HepG2 (cell line): ENCODE measurements at regions not wholly inside any gene's neighbourhood (a gene's known extent, or its start where the extent isn't known, plus 50 kb on each side); places are given as distances from the start of the nearest gene placed in this dataset.

Source experiments
- ATAC-seq: fragments of 200-7000 bp; cut with Tn5 transposase; 3 replicates; pipeline ENCODE4 v1.9.1; 2020; ENCODE audit warnings: mild to moderate bottlenecking, moderate library complexity
- BruUV-seq: library from RNA; stranded (reverse); fragments of 400-500 nt; replicated peaks from 2 replicates; lab custom pipeline; 2021; lab: Mats Ljungman, UMichigan
- CTCF ChIA-PET: fragments of 300-600 bp; formaldehyde crosslinking; extraction: SDS; loops from one replicate; lab custom pipeline; 2021; ENCODE audit warnings: low total read pairs, inconsistent platforms, low intra/inter-chr PET ratio; lab: Yijun Ruan, JAX
- POLR2A ChIA-PET: fragments of 350-600 bp; sonication (Branson Sonifier 250); formaldehyde crosslinking; loops from one replicate; lab custom pipeline; 2020; ENCODE audit warnings: antibody characterized with exemption, inconsistent platforms; lab: Yijun Ruan, JAX
- DNase-seq: peaks from one replicate; pipeline ENCODE4 v3.0.0-alpha.2; 2015; ENCODE audit warnings: low spot score
- FAIRE-seq: peaks from 3 replicates; lab custom pipeline; 2011; peaks lifted over from hg19 to GRCh38; lab: Jason Lieb, UNC
- H2AFZ ChIP-seq: one replicate; pipeline ENCODE4 v1.6.1; 2011; ENCODE audit warnings: low read length, inconsistent platforms
- H3K27ac ChIP-seq: fragments of 300-600 bp; 3 replicates; pipeline ENCODE4 v1.8.0; 2011; ENCODE audit warnings: mixed run types, mild to moderate bottlenecking, mixed read lengths, low read length, inconsistent platforms; ENCODE audit not compliant: insufficient read depth; ENCODE audit errors: extremely low read length
- H3K27me3 ChIP-seq, 2 experiments: fragments of 200-600 bp in 1 of 2; 2 replicates in 1 of 2; 3 replicates in 1 of 2; pipeline versions ENCODE4 v1.6.0 to v1.8.0; 2011; ENCODE audit warnings: low read length in 2 of 2, mild to moderate bottlenecking in 2 of 2, moderate library complexity in 2 of 2, inconsistent platforms in 1 of 2; ENCODE audit not compliant: insufficient read depth in 2 of 2, control insufficient read depth in 1 of 2
- H3K36me3 ChIP-seq, 2 experiments: fragments of 200-600 bp in 1 of 2; replicated peaks in 1 of 2; 2 replicates in 1 of 2; 3 replicates in 1 of 2; pipeline versions ENCODE4 v1.5.1 to v1.8.0; 2011; ENCODE audit warnings: low read length in 2 of 2, inconsistent platforms in 1 of 2; ENCODE audit not compliant: insufficient read depth in 2 of 2, control insufficient read depth in 1 of 2
- H3K4me1 ChIP-seq: 2 replicates; pipeline ENCODE4 v1.5.1; 2012; ENCODE audit warnings: low read length, inconsistent platforms; ENCODE audit not compliant: insufficient read depth
- H3K4me2 ChIP-seq: 2 replicates; pipeline ENCODE4 v1.6.0; 2011; ENCODE audit warnings: low read depth, low read length, inconsistent platforms
- H3K4me3 ChIP-seq, 3 experiments: fragments of 200-600 bp in 1 of 3; sonication (generic), shearing (Covaris generic) in 1 of 3; replicated peaks in 1 of 3; 2 replicates each; pipeline ENCODE4 v1.5.1; 2011 to 2016; ENCODE audit warnings: low read length in 3 of 3, inconsistent platforms in 2 of 3, low read depth in 2 of 3, mild to moderate bottlenecking in 2 of 3, control low read depth in 1 of 3, mixed read lengths in 1 of 3; ENCODE audit not compliant: insufficient read depth in 1 of 3
- H3K79me2 ChIP-seq: one replicate; pipeline ENCODE4 v1.6.1; 2011; ENCODE audit warnings: low read length, inconsistent platforms; ENCODE audit not compliant: insufficient read depth
- H3K9ac ChIP-seq: 2 replicates; pipeline ENCODE4 v1.6.0; 2011; ENCODE audit warnings: mild to moderate bottlenecking, low read depth, low read length, inconsistent platforms; ENCODE audit not compliant: insufficient read depth
- H3K9me3 ChIP-seq: 2 replicates; pipeline ENCODE4 v1.5.1; 2012; ENCODE audit warnings: mild to moderate bottlenecking, low read length
- H4K20me1 ChIP-seq: 2 replicates; pipeline ENCODE4 v1.6.0; 2011; ENCODE audit warnings: inconsistent platforms, mild to moderate bottlenecking, low read length, moderate library complexity; ENCODE audit not compliant: insufficient read depth
- GMEB1 ChIP-seq: sonication (generic); formaldehyde crosslinking; IDR thresholded peaks from 2 replicates; pipeline ENCODE4 v1.5.1; 2020; ENCODE audit warnings: missing genetic modification reagents, mild to moderate bottlenecking, borderline replicate concordance
- MAFF ChIP-seq: IDR thresholded peaks from 2 replicates; pipeline ENCODE4 v1.6.1; 2011; ENCODE audit warnings: low read depth, low read length, improper control_type of control experiment
- MAFK ChIP-seq, 2 experiments: IDR thresholded peaks in 1 of 2; conservative IDR thresholded peaks in 1 of 2; 2 replicates each; pipeline ENCODE4 v1.6.1; 2011; ENCODE audit warnings: improper control_type of control experiment in 2 of 2, low read length in 2 of 2
- PAWR ChIP-seq: sonication (generic); formaldehyde crosslinking; IDR thresholded peaks from 2 replicates; pipeline ENCODE4 v1.4.0; 2020; ENCODE audit warnings: missing genetic modification reagents, mild to moderate bottlenecking, borderline replicate concordance
- RORA ChIP-seq: sonication (generic); formaldehyde crosslinking; IDR thresholded peaks from 2 replicates; pipeline ENCODE4 v1.5.0; 2020; ENCODE audit warnings: mild to moderate bottlenecking, missing genetic modification reagents, moderate library complexity
- TARDBP ChIP-seq: sonication (generic); formaldehyde crosslinking; IDR thresholded peaks from 2 replicates; pipeline ENCODE4 v1.8.0; 2022; ENCODE audit warnings: mild to moderate bottlenecking, missing genetic modification reagents
- TFE3 ChIP-seq: IDR thresholded peaks from 2 replicates; pipeline ENCODE4 v1.6.1; 2016
- ZNF317 ChIP-seq: sonication (generic); formaldehyde crosslinking; IDR thresholded peaks from 2 replicates; pipeline ENCODE4 v1.5.0; 2020; ENCODE audit warnings: mild to moderate bottlenecking, missing genetic modification reagents
- ZNF343 ChIP-seq: sonication (generic); formaldehyde crosslinking; IDR thresholded peaks from 2 replicates; pipeline ENCODE4 v1.4.0; 2020; ENCODE audit warnings: mild to moderate bottlenecking, missing genetic modification reagents
- ZNF747 ChIP-seq: sonication (generic); formaldehyde crosslinking; IDR thresholded peaks from 2 replicates; pipeline ENCODE4 v1.8.1; 2023; ENCODE audit warnings: missing genetic modification reagents, mild to moderate bottlenecking, borderline replicate concordance
- ZNF776 ChIP-seq: sonication (generic); formaldehyde crosslinking; IDR thresholded peaks from 2 replicates; pipeline ENCODE4 v1.4.0; 2020; ENCODE audit warnings: mild to moderate bottlenecking, missing genetic modification reagents
- WGBS: methylation state at CpG from one replicate; pipeline ENCODE4 v1.1.6; 2017; ENCODE audit warnings: low lambda C conversion rate; 5-methylcytosine and 5-hydroxymethylcytosine counted together
- in situ Hi-C: cut with HindIII; loops from 2 replicates; pipeline ENCODE4 v1.10.0; 2017; ENCODE audit warnings: low pct_unique_long_range_greater_than_20kb; ENCODE audit not compliant: extremely low pct_ligation_motif_present
- intact Hi-C: fragments of 100-400 bp; cut with micrococcal nuclease; formaldehyde crosslinking; loops from one replicate; pipeline ENCODE4 v1.10.0; 2022; ENCODE audit not compliant: unreplicated experiment

- no peaks in the 10 kb centered on the region for H3K36me3 ChIP-seq
- H3K27ac ChIP-seq: no peak overlapping the region
- 0 out of 5 replicates have a peak, but pooled peaks cover 0 to 1% of the 10 kb centered on the region in 2 experiments for H3K27me3 ChIP-seq
- 23% methylated on average over 2 of the region's 2 CpGs for WGBS
- DNase-seq: no peak
- no peak overlapping the region for H3K9ac ChIP-seq
- intact Hi-C loops: no loop called here
- TF ChIP-seq MAFK (conservative IDR thresholded peaks at IDR 0.05 in 1 of 2, IDR thresholded peaks at IDR 0.05 in 1 of 2; ENCODE audit: low read length in 2 of 2): peak; percentile 72 to 75
- peak; percentile 66 for TF ChIP-seq MAFF
- no peak for TF ChIP-seq PAWR (CRISPR knock-in tag)
- no peak for TF ChIP-seq TFE3 (CRISPR knock-in tag)
- TF ChIP-seq, all 625 proteins: peak for 2
- no peaks in the 10 kb centered on the region for H4K20me1 ChIP-seq
- POLR2A ChIA-PET: no interaction called here
- no TSS peak for BruUV-seq
- H3K79me2 ChIP-seq: no peaks in the 10 kb centered on the region
- H3K4me3 ChIP-seq: no peak overlapping the region
- no peaks in the 10 kb centered on the region for H3K4me1 ChIP-seq
- CTCF ChIA-PET: no interaction called here
- H3K4me2 ChIP-seq: no peak overlapping the region
- in situ Hi-C loops: no loop called here
- ATAC-seq (no peak), FAIRE-seq (no peak)
- no peak overlapping the region for H2AFZ ChIP-seq
- no peaks in the 10 kb centered on the region for H3K9me3 ChIP-seq
Observed at GRCh38 chr7:136103545-136104268, 126.5 kb upstream of the MTPN start.

GRCh38 chr7:136102881-136103280 is 125.7 kb upstream of the MTPN start:
- ChIA-PET CTCF (no interaction called here), POLR2A (no interaction called here)
- FAIRE-seq (no peak), ATAC-seq (no peak), DNase-seq (no peak)
- Histone ChIP-seq H3K4me1 (no peaks in the 10 kb centered on the region), H3K36me3 (no peaks in the 10 kb centered on the region), H3K4me2 (no peak overlapping the region), H3K27me3 (0 out of 5 replicates have a peak, but pooled peaks cover 0 to 1% of the 10 kb centered on the region in 2 experiments), H3K9ac (no peak overlapping the region), H3K9me3 (no peaks in the 10 kb centered on the region), H3K27ac (no peak overlapping the region), H3K4me3 (no peak overlapping the region), H4K20me1 (no peaks in the 10 kb centered on the region), H3K79me2 (no peaks in the 10 kb centered on the region), H2AFZ (no peak overlapping the region)
- BruUV-seq: no TSS peak
- in situ Hi-C loops (no loop called here), intact Hi-C loops (no loop called here)
- TF ChIP-seq ZNF317: no peak
- no peak for TF ChIP-seq ZNF747 (CRISPR knock-in tag)
- TF ChIP-seq ZNF343: no peak
- TF ChIP-seq GMEB1: no peak
- TF ChIP-seq ZNF776 (CRISPR knock-in tag): no peak
- TF ChIP-seq TARDBP (CRISPR knock-in tag): no peak
- no peak for TF ChIP-seq RORA (CRISPR knock-in tag)
